ENCODE measurements at regions not wholly inside any gene's neighbourhood (a gene's known extent, or its start where the extent isn't known, plus 50 kb on each side); places are given as distances from the start of the nearest gene placed in this dataset.

- no peak overlapping the region for H3K4me3 ChIP-seq (ENCODE audit: low read length)
- TF ChIP-seq, protein P1, sequence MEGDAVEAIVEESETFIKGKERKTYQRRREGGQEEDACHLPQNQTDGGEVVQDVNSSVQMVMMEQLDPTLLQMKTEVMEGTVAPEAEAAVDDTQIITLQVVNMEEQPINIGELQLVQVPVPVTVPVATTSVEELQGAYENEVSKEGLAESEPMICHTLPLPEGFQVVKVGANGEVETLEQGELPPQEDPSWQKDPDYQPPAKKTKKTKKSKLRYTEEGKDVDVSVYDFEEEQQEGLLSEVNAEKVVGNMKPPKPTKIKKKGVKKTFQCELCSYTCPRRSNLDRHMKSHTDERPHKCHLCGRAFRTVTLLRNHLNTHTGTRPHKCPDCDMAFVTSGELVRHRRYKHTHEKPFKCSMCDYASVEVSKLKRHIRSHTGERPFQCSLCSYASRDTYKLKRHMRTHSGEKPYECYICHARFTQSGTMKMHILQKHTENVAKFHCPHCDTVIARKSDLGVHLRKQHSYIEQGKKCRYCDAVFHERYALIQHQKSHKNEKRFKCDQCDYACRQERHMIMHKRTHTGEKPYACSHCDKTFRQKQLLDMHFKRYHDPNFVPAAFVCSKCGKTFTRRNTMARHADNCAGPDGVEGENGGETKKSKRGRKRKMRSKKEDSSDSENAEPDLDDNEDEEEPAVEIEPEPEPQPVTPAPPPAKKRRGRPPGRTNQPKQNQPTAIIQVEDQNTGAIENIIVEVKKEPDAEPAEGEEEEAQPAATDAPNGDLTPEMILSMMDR (IDR thresholded peaks at IDR 0.05; ENCODE audit: insufficient read depth, low read depth, low read length, missing control alignments): no peak
- DNase-seq (ENCODE audit: low read depth): peak; percentile 55
Observed at GRCh38 chr1:177385760-177386698, 215.3 kb downstream of the BRINP2 start.

DNA sequence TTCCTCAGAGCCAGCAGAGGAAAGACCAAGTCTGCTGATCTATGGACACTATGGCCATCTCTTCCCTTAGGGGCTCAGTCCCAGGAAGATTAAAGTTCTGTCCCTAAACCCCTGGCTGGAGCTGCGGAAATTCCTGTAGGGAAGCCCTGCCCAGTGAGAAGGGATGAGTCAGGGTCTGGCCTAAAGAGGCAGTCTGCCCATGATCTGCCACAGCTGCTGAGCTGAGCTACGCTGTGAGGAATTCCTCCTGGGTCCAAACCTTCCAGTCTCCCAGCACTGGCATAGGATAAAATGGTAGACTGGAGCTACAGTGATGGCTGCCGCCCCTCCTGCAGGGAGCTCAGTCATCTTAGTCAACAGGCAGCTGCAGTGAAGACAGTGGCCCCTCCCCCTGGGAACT, 213.7 kb downstream of the BRINP2 start:
- H3K4me3 ChIP-seq (ENCODE audit: low read length): no peak overlapping the region
- TF ChIP-seq, protein P1 (IDR thresholded peaks at IDR 0.05; ENCODE audit: insufficient read depth, low read depth, low read length, missing control alignments): no peak
- peak; percentile 64 for DNase-seq (ENCODE audit: low read depth)

- DNase-seq (ENCODE audit: low read depth): no peak
- TF ChIP-seq, protein P1 (IDR thresholded peaks at IDR 0.05; ENCODE audit: insufficient read depth, low read depth, low read length, missing control alignments): no peak
- H3K4me3 ChIP-seq (ENCODE audit: low read length): no peak overlapping the region
Observed at GRCh38 chr1:177383715-177384114, 213.0 kb downstream of the BRINP2 start.

DNA sequence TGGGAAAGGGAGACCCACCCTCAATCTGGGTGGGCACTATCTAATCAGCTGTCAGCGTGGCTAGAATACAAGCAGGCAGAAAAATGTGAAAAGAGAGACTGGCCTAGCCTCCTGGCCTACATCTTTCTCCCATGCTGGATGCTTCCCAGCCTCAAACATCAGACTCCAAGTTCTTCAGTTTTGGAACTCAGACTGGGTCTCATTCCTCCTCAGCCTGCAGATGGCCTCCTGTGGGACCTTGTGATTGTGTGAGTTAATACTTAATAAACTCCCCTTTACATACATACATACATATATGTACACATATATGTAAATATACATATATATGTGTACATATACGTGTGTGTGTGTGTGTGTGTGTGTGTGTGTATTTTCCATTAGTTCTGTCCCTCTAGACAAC, 207.1 kb downstream of the BRINP2 start:
- no peak for DNase-seq (ENCODE audit: low read depth)
- H3K4me3 ChIP-seq (ENCODE audit: low read length): no peak overlapping the region
- TF ChIP-seq, protein P1 (IDR thresholded peaks at IDR 0.05; ENCODE audit: insufficient read depth, low read depth, low read length, missing control alignments): no peak

DNA sequence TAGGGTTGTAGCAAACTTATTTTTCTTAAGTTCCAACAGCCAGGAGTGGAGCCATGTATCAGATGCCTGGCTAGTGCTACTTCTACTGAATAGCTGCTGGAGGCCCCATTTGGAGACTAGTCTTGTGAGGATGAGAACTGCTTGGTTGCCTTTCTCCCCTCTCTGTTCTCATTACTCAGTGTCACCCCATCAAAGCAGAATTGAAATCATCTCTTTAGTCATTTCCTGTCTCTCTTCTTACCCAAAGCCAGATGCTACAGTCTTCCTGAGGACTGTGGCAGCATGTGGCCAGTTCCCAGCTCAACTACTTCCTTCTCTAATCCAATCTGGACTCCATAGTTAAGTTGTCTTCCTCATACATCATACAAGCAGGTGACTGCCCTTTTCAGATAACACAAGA, 197.5 kb downstream of the BRINP2 start:
- TF ChIP-seq, protein P1 (IDR thresholded peaks at IDR 0.05; ENCODE audit: insufficient read depth, low read depth, low read length, missing control alignments): no peak
- peak; percentile 43 for DNase-seq (ENCODE audit: low read depth)
- no peak overlapping the region for H3K4me3 ChIP-seq (ENCODE audit: low read length)

DNA sequence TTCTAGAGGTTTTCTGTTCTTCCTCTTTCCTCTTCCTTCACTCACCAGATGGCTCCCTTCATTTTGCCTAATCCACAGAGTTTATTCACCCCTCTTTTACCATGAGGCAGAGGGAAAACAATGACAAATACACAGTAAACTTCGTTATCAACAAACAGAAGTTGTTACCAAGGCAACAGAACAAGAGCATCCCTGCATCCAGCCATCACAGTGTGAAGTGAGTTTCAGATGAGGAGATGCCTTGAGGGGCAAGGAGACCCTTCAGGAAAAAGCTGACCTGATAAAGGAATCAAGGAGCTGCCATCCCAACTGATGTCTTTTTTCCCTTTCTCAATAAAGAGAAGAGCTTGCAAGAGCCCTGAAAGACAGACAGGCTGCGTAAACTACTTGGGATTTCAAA, 195.3 kb downstream of the BRINP2 start:
- TF ChIP-seq, protein P1 (IDR thresholded peaks at IDR 0.05; ENCODE audit: insufficient read depth, low read depth, low read length, missing control alignments): no peak
- DNase-seq (ENCODE audit: low read depth): no peak
- H3K4me3 ChIP-seq (ENCODE audit: low read length): no peak overlapping the region

- H3K4me3 ChIP-seq (ENCODE audit: low read length): no peak overlapping the region
- no peak for DNase-seq (ENCODE audit: low read depth)
- TF ChIP-seq, protein P1 (IDR thresholded peaks at IDR 0.05; ENCODE audit: insufficient read depth, low read depth, low read length, missing control alignments): no peak
Observed at GRCh38 chr1:177360791-177361190, 190.0 kb downstream of the BRINP2 start.

All from epithelial cell of esophagus (primary cell).